CD4-positive, alpha-beta memory T cell (primary cell): ENCODE measurements at regions not wholly inside any gene's neighbourhood (a gene's known extent, or its start where the extent isn't known, plus 50 kb on each side); places are given as distances from the start of the nearest gene placed in this dataset.

Experiments used
- CTCF ChIA-PET: fragments of 350-600 bp; sonication (Branson Sonifier 250); formaldehyde crosslinking; loops from one replicate; lab custom pipeline; 2021; ENCODE audit warnings: inconsistent platforms; ENCODE audit not compliant: partially characterized antibody; lab: Charles Lee
- POLR2A ChIA-PET: fragments of 350-600 bp; sonication (Branson Sonifier 250); formaldehyde crosslinking; loops from one replicate; lab custom pipeline; 2021; ENCODE audit not compliant: partially characterized antibody; lab: Charles Lee
- DNase-seq, 5 donors: peaks; one replicate each; pipeline versions ENCODE4 v3.0.0 to v3.0.0-alpha.2; 2020 to 2022; ENCODE audit warnings: mixed read lengths in 1 of 5
- H3K27ac ChIP-seq: one replicate; pipeline ENCODE4 v1.7.0; 2013; ENCODE audit warnings: low read depth, low read length
- H3K27me3 ChIP-seq: 2 replicates; pipeline ENCODE4 v1.7.0; 2013; ENCODE audit warnings: mild to moderate bottlenecking, low read length, moderate library complexity; ENCODE audit not compliant: insufficient read depth
- H3K36me3 ChIP-seq: 2 replicates; pipeline ENCODE4 v1.7.0; 2013; ENCODE audit warnings: mild to moderate bottlenecking, low read length, moderate library complexity; ENCODE audit not compliant: insufficient read depth
- H3K4me1 ChIP-seq: 2 replicates; pipeline ENCODE4 v1.7.0; 2013; ENCODE audit warnings: mild to moderate bottlenecking, low read length, moderate library complexity; ENCODE audit not compliant: insufficient read depth
- H3K4me3 ChIP-seq, 2 donors: one replicate each; pipeline ENCODE4 v1.7.0; 2013; ENCODE audit warnings: low read length in 2 of 2, mild to moderate bottlenecking in 1 of 2
- H3K9me3 ChIP-seq, 2 donors: one replicate each; pipeline ENCODE4 v1.7.0; 2013; ENCODE audit warnings: low read length in 2 of 2, control low read depth in 1 of 2; ENCODE audit not compliant: control insufficient read depth in 1 of 2
- H3K27ac Mint-ChIP-seq, 7 donors: one replicate each; pipeline ENCODE4 v1.8.0; 2020 to 2021; ENCODE audit warnings: mixed read lengths in 7 of 7, mild to moderate bottlenecking in 6 of 7, inconsistent platforms in 3 of 7, moderate library complexity in 3 of 7
- H3K27me3 Mint-ChIP-seq, 2 donors: one replicate each; pipeline ENCODE4 v1.8.0; 2020 to 2021; ENCODE audit warnings: mixed read lengths in 2 of 2
- H3K36me3 Mint-ChIP-seq, 2 donors: one replicate each; pipeline ENCODE4 v1.8.0; 2020 to 2021; ENCODE audit warnings: mixed read lengths in 2 of 2, inconsistent platforms in 1 of 2, mild to moderate bottlenecking in 1 of 2
- H3K4me1 Mint-ChIP-seq, 4 donors: one replicate each; pipeline ENCODE4 v1.8.0; 2020 to 2021; ENCODE audit warnings: mixed read lengths in 4 of 4, mild to moderate bottlenecking in 1 of 4
- H3K4me3 Mint-ChIP-seq, 8 donors: one replicate each; pipeline ENCODE4 v1.8.0; 2020 to 2021; ENCODE audit warnings: mixed read lengths in 8 of 8, mild to moderate bottlenecking in 7 of 8, moderate library complexity in 6 of 8, inconsistent platforms in 3 of 8
- H3K9me3 Mint-ChIP-seq, 8 donors: one replicate each; pipeline ENCODE4 v1.8.0; 2020 to 2021; ENCODE audit warnings: mixed read lengths in 8 of 8, mild to moderate bottlenecking in 5 of 8, inconsistent platforms in 3 of 8, moderate library complexity in 1 of 8
- intact Hi-C: fragments of 100-400 bp; cut with micrococcal nuclease; formaldehyde crosslinking; loops from one replicate; pipeline ENCODE4 v1.15.1; 2023

- H3K27me3 ChIP-seq = no peaks in the 10 kb centered on the region
- H3K27ac Mint-ChIP-seq = no peak overlapping the region
- peaks cover 0 to 4% (median 0%) of the 10 kb centered on the region in 8 donors for H3K9me3 Mint-ChIP-seq
- H3K9me3 ChIP-seq = no peaks in the 10 kb centered on the region
- no peak for DNase-seq
- H3K4me3 Mint-ChIP-seq = no peak overlapping the region
- H3K4me3 ChIP-seq = no peak overlapping the region
- peaks cover 0 to 1% of the 10 kb centered on the region in 2 donors for H3K27me3 Mint-ChIP-seq
- intact Hi-C loops = no loop called here
- ChIA-PET CTCF (no interaction called here), POLR2A (no interaction called here)
- no peaks in the 10 kb centered on the region for H3K36me3 Mint-ChIP-seq
- H3K4me1 Mint-ChIP-seq = no peaks in the 10 kb centered on the region
- no peaks in the 10 kb centered on the region for H3K36me3 ChIP-seq
- H3K4me1 ChIP-seq = no peaks in the 10 kb centered on the region
- no peak overlapping the region for H3K27ac ChIP-seq
Observed at GRCh38 chr13:33953203-33953602, 135.3 kb downstream of the RFC3 start.

GRCh38 chr13:33953781-33954180, 135.8 kb downstream of the RFC3 start:
- no peak overlapping the region for H3K4me3 Mint-ChIP-seq
- intact Hi-C loops = no loop called here
- Histone ChIP-seq H3K4me3 (no peak overlapping the region), H3K27me3 (no peaks in the 10 kb centered on the region), H3K36me3 (no peaks in the 10 kb centered on the region), H3K9me3 (no peaks in the 10 kb centered on the region), H3K4me1 (no peaks in the 10 kb centered on the region), H3K27ac (no peak overlapping the region)
- no peak overlapping the region for H3K27ac Mint-ChIP-seq
- peaks cover 0 to 1% of the 10 kb centered on the region in 2 donors for H3K27me3 Mint-ChIP-seq
- H3K4me1 Mint-ChIP-seq = no peaks in the 10 kb centered on the region
- POLR2A ChIA-PET = no interaction called here
- no peaks in the 10 kb centered on the region for H3K36me3 Mint-ChIP-seq
- no peak for DNase-seq
- peaks cover 0 to 4% (median 0%) of the 10 kb centered on the region in 8 donors for H3K9me3 Mint-ChIP-seq
- CTCF ChIA-PET = no interaction called here

- Histone ChIP-seq H3K27me3 (no peaks in the 10 kb centered on the region), H3K27ac (no peak overlapping the region), H3K4me1 (no peaks in the 10 kb centered on the region), H3K4me3 (no peak overlapping the region), H3K9me3 (no peaks in the 10 kb centered on the region), H3K36me3 (no peaks in the 10 kb centered on the region)
- H3K27me3 Mint-ChIP-seq = no peaks in the 10 kb centered on the region
- H3K9me3 Mint-ChIP-seq = no peaks in the 10 kb centered on the region
- H3K27ac Mint-ChIP-seq = no peak overlapping the region
- no peak for DNase-seq
- ChIA-PET POLR2A (no interaction called here), CTCF (no interaction called here)
- no peaks in the 10 kb centered on the region for H3K36me3 Mint-ChIP-seq
- no peak overlapping the region for H3K4me3 Mint-ChIP-seq
- intact Hi-C loops = no loop called here
- H3K4me1 Mint-ChIP-seq = no peaks in the 10 kb centered on the region
Observed at GRCh38 chr13:33956346-33956745, 138.4 kb downstream of the RFC3 start.

- no peak for DNase-seq
- H3K36me3 ChIP-seq = no peaks in the 10 kb centered on the region
Observed at GRCh38 chr13:33957497-33957905, 139.6 kb downstream of the RFC3 start.

GRCh38 chr13:33958964-33959363, 141.0 kb downstream of the RFC3 start:
- H3K27ac ChIP-seq = no peak overlapping the region
- H3K27ac Mint-ChIP-seq = no peak overlapping the region
- no peaks in the 10 kb centered on the region for H3K4me1 Mint-ChIP-seq
- intact Hi-C loops = no loop called here
- H3K27me3 Mint-ChIP-seq = no peaks in the 10 kb centered on the region
- ChIA-PET POLR2A (no interaction called here), CTCF (no interaction called here)
- no peaks in the 10 kb centered on the region for H3K9me3 Mint-ChIP-seq
- no peak for DNase-seq
- H3K9me3 ChIP-seq = no peaks in the 10 kb centered on the region
- no peak overlapping the region for H3K4me3 ChIP-seq
- H3K36me3 ChIP-seq = no peaks in the 10 kb centered on the region
- no peaks in the 10 kb centered on the region for H3K4me1 ChIP-seq
- no peak overlapping the region for H3K4me3 Mint-ChIP-seq
- no peaks in the 10 kb centered on the region for H3K27me3 ChIP-seq
- H3K36me3 Mint-ChIP-seq = no peaks in the 10 kb centered on the region

More at GRCh38 chr13:33957497-33957905, 139.6 kb downstream of the RFC3 start:
- CTCF ChIA-PET = no interaction called here
- Histone ChIP-seq H3K4me1 (no peaks in the 10 kb centered on the region), H3K9me3 (no peaks in the 10 kb centered on the region), H3K4me3 (no peak overlapping the region), H3K27me3 (no peaks in the 10 kb centered on the region), H3K27ac (no peak overlapping the region)
- H3K36me3 Mint-ChIP-seq = no peaks in the 10 kb centered on the region
- POLR2A ChIA-PET = no interaction called here
- H3K4me1 Mint-ChIP-seq = no peaks in the 10 kb centered on the region
- H3K9me3 Mint-ChIP-seq = no peaks in the 10 kb centered on the region
- no peak overlapping the region for H3K4me3 Mint-ChIP-seq
- no peaks in the 10 kb centered on the region for H3K27me3 Mint-ChIP-seq
- H3K27ac Mint-ChIP-seq = no peak overlapping the region
- intact Hi-C loops = no loop called here

GRCh38 chr13:33963134-33963533, 145.2 kb downstream of the RFC3 start:
- Mint-ChIP-seq H3K36me3 (no peaks in the 10 kb centered on the region), H3K9me3 (peaks cover 0 to 6% (median 0%) of the 10 kb centered on the region in 8 donors), H3K4me3 (no peak overlapping the region), H3K4me1 (no peaks in the 10 kb centered on the region), H3K27ac (no peak overlapping the region), H3K27me3 (no peaks in the 10 kb centered on the region)
- Histone ChIP-seq H3K27ac (no peak overlapping the region), H3K4me1 (no peaks in the 10 kb centered on the region), H3K9me3 (no peaks in the 10 kb centered on the region), H3K36me3 (no peaks in the 10 kb centered on the region), H3K4me3 (no peak overlapping the region), H3K27me3 (no peaks in the 10 kb centered on the region)
- POLR2A ChIA-PET = no interaction called here
- intact Hi-C loops = no loop called here
- CTCF ChIA-PET = no interaction called here
- no peak for DNase-seq

GRCh38 chr13:33963895-33964294, 145.9 kb downstream of the RFC3 start:
- H3K4me3 ChIP-seq = no peak overlapping the region
- DNase-seq = no peak
- no peaks in the 10 kb centered on the region for H3K9me3 ChIP-seq
- no peak overlapping the region for H3K27ac ChIP-seq
- Mint-ChIP-seq H3K9me3 (peaks cover 0 to 6% (median under 1%) of the 10 kb centered on the region in 8 donors), H3K27me3 (no peaks in the 10 kb centered on the region), H3K4me3 (no peak overlapping the region), H3K36me3 (no peaks in the 10 kb centered on the region), H3K27ac (no peak overlapping the region), H3K4me1 (no peaks in the 10 kb centered on the region)
- intact Hi-C loops = no loop called here
- POLR2A ChIA-PET = no interaction called here
- H3K36me3 ChIP-seq = no peaks in the 10 kb centered on the region
- H3K4me1 ChIP-seq = no peaks in the 10 kb centered on the region
- no peaks in the 10 kb centered on the region for H3K27me3 ChIP-seq
- CTCF ChIA-PET = no interaction called here
